Mammary epithelial cell (primary cell): ENCODE measurements at regions not wholly inside any gene's neighbourhood (a gene's known extent, or its start where the extent isn't known, plus 50 kb on each side); places are given as distances from the start of the nearest gene placed in this dataset.

Source experiments
- CTCF ChIP-seq, 2 donors: IDR thresholded peaks in 1 of 2; conservative IDR thresholded peaks in 1 of 2; 2 replicates each; pipeline ENCODE4 v1.5.1; 2011 to 2012; ENCODE audit warnings: inconsistent platforms in 2 of 2, low read length in 2 of 2, mild to moderate bottlenecking in 2 of 2, control low read depth in 1 of 2, low read depth in 1 of 2; ENCODE audit not compliant: insufficient read depth in 1 of 2; ENCODE audit errors: extremely low read depth in 1 of 2
- EZH2 ChIP-seq: IDR thresholded peaks from 2 replicates; pipeline ENCODE4 v1.6.1; 2012; ENCODE audit warnings: low read length, inconsistent platforms, borderline replicate concordance

DNA sequence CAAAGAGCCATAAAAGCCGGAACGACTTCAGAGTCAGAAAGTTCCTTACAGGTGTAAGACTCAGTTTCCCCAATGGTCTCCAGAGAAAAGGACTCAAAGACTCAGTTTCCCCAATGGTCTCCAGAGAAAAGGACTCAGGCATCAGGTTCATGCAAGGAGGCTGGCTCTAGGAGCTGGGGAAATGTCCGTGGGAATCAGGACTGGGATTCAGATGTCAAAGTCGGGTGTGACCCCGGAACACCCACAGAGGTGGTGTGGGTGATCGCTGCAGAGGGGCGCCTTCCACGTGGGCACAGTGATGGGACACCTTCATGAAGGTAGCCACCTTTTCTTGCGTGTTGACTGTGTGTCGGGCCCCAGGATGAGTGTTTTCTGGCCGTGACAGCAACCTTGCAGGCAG, 340.8 kb downstream of the NPHP4 start:
- TF ChIP-seq CTCF (conservative IDR thresholded peaks at IDR 0.05 in 1 of 2, IDR thresholded peaks at IDR 0.05 in 1 of 2; ENCODE audit: extremely low read depth in 1 of 2, insufficient read depth in 1 of 2, low read depth in 1 of 2, low read length in 2 of 2) (no peak), EZH2 (no peak)
